KMS-11 (cell line): ENCODE measurements at regions not wholly inside any gene's neighbourhood (a gene's known extent, or its start where the extent isn't known, plus 50 kb on each side); places are given as distances from the start of the nearest gene placed in this dataset.

Source experiments
- H2AFZ ChIP-seq: fragments of 200-600 bp; sonication (generic); 2 replicates; pipeline ENCODE4 v1.6.1; 2016; ENCODE audit warnings: antibody characterized with exemption, mixed run types, low read depth
- H3K27ac ChIP-seq: fragments of 200-600 bp; sonication (generic); 2 replicates; pipeline ENCODE4 v1.6.1; 2016; ENCODE audit warnings: mild to moderate bottlenecking, mixed run types
- H3K27me3 ChIP-seq: fragments of 200-600 bp; sonication (generic); 2 replicates; pipeline ENCODE4 v1.6.1; 2017; ENCODE audit warnings: mild to moderate bottlenecking, low read depth, mixed run types, moderate library complexity; ENCODE audit not compliant: insufficient read depth
- H3K36me3 ChIP-seq: fragments of 200-600 bp; sonication (generic); 2 replicates; pipeline ENCODE4 v1.6.1; 2017; ENCODE audit warnings: mild to moderate bottlenecking, mixed run types; ENCODE audit not compliant: insufficient read depth
- H3K4me1 ChIP-seq: fragments of 200-600 bp; sonication (generic); 2 replicates; pipeline ENCODE4 v1.6.1; 2016; ENCODE audit warnings: mild to moderate bottlenecking, low read depth, mixed run types; ENCODE audit not compliant: poor library complexity, severe bottlenecking
- H3K4me2 ChIP-seq: fragments of 200-600 bp; sonication (generic); 2 replicates; pipeline ENCODE4 v1.7.0; 2016; ENCODE audit warnings: mild to moderate bottlenecking, mixed run types
- H3K4me3 ChIP-seq: fragments of 200-600 bp; sonication (generic); IDR thresholded peaks from 2 replicates; pipeline ENCODE4 v1.6.1; 2017; ENCODE audit warnings: low read depth, low read length, mixed read lengths; ENCODE audit not compliant: insufficient read depth
- H3K79me2 ChIP-seq: fragments of 200-600 bp; sonication (generic); 2 replicates; pipeline ENCODE4 v1.6.1; 2016; ENCODE audit warnings: low read depth, mixed run types; ENCODE audit not compliant: insufficient read depth
- H3K9ac ChIP-seq: fragments of 200-600 bp; sonication (generic); 2 replicates; pipeline ENCODE4 v1.6.1; 2016; ENCODE audit warnings: mild to moderate bottlenecking, mixed run types
- H4K20me1 ChIP-seq: fragments of 200-600 bp; sonication (generic); 2 replicates; pipeline ENCODE4 v1.6.1; 2016; ENCODE audit warnings: mild to moderate bottlenecking, mixed run types; ENCODE audit not compliant: insufficient read depth
- CTCF ChIP-seq: fragments of 200-600 bp; sonication (generic); conservative IDR thresholded peaks from 2 replicates; pipeline ENCODE4 v1.6.1; 2017; ENCODE audit warnings: low read depth, mild to moderate bottlenecking, antibody characterized with exemption, low read length, moderate library complexity, mixed read lengths

GRCh38 chr6:169859978-169860703 is 108.7 kb downstream of the ERMARD start:
- no peak overlapping the region for H3K4me3 ChIP-seq
- no peak overlapping the region for H3K27ac ChIP-seq
- H3K9ac ChIP-seq = no peak overlapping the region
- H3K4me1 ChIP-seq = no peaks in the 10 kb centered on the region
- H3K36me3 ChIP-seq = no peaks in the 10 kb centered on the region
- no peak overlapping the region for H2AFZ ChIP-seq
- no peaks in the 10 kb centered on the region for H3K27me3 ChIP-seq
- H4K20me1 ChIP-seq = no peaks in the 10 kb centered on the region
- H3K4me2 ChIP-seq = no peak overlapping the region
- no peaks in the 10 kb centered on the region for H3K79me2 ChIP-seq
- no peak for TF ChIP-seq CTCF

- Histone ChIP-seq H4K20me1 (no peaks in the 10 kb centered on the region), H3K4me2 (no peak overlapping the region), H3K79me2 (no peaks in the 10 kb centered on the region), H3K4me1 (no peaks in the 10 kb centered on the region), H3K9ac (no peak overlapping the region), H3K4me3 (no peak overlapping the region), H3K27me3 (no peaks in the 10 kb centered on the region), H3K36me3 (no peaks in the 10 kb centered on the region), H3K27ac (no peak overlapping the region), H2AFZ (no peak overlapping the region)
- TF ChIP-seq CTCF = no peak
These were observed 108.1 kb downstream of the ERMARD start for GRCh38 chr6:169859401-169859977.

GRCh38 chr6:169858935-169859351 is 107.5 kb downstream of the ERMARD start:
- Histone ChIP-seq H3K4me1 (no peaks in the 10 kb centered on the region), H3K27ac (no peak overlapping the region)

GRCh38 chr6:169858293-169858934 is 107.0 kb downstream of the ERMARD start:
- no peaks in the 10 kb centered on the region for H4K20me1 ChIP-seq
- H3K79me2 ChIP-seq = no peaks in the 10 kb centered on the region
- H3K9ac ChIP-seq = no peak overlapping the region
- no peaks in the 10 kb centered on the region for H3K27me3 ChIP-seq
- no peak overlapping the region for H3K4me3 ChIP-seq
- no peak overlapping the region for H3K4me2 ChIP-seq
- no peak overlapping the region for H2AFZ ChIP-seq
- H3K4me1 ChIP-seq = no peaks in the 10 kb centered on the region
- no peaks in the 10 kb centered on the region for H3K36me3 ChIP-seq
- H3K27ac ChIP-seq = no peak overlapping the region
- TF ChIP-seq CTCF = no peak

More at GRCh38 chr6:169858935-169859351, 107.5 kb downstream of the ERMARD start:
- TF ChIP-seq CTCF = no peak
- Histone ChIP-seq H2AFZ (no peak overlapping the region), H3K27me3 (no peaks in the 10 kb centered on the region), H3K36me3 (no peaks in the 10 kb centered on the region), H3K4me2 (no peak overlapping the region), H3K79me2 (no peaks in the 10 kb centered on the region), H4K20me1 (no peaks in the 10 kb centered on the region), H3K4me3 (no peak overlapping the region), H3K9ac (no peak overlapping the region)
